ENCODE measurements at regions not wholly inside any gene's neighbourhood (a gene's known extent, or its start where the extent isn't known, plus 50 kb on each side); places are given as distances from the start of the nearest gene placed in this dataset.
"Not testable (repeated sequence)": the region's sequence is repeated elsewhere in the genome, so short reads cannot be mapped to it uniquely, and the experiment has no call there.

DNA sequence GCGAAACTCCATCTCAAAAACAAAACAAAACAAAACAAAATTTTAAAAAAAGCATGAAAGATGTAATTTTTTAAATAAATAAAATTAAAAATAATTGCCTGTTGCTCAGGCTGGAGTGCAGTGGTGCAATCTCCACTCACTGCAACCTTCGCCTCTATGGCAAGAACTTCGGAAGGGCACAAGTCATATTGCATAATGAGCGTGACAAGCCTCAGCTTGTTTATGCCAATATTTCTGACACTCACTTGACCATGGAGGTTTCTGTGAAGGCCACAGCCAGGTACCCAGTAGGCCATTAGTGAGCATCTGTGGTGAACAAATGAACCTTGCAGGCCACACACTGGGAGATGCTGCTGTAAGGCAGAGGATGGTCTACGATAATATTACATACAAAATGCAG is 106.1 kb upstream of the KMT2C start:
- Histone ChIP-seq H3K4me3 (no peak overlapping the region), H3K4me1 (no peaks in the 10 kb centered on the region), H3K27ac (replicated peaks) (no peak overlapping the region), H3K36me3 (no peaks in the 10 kb centered on the region), H3K9me3 (replicated peaks) (no peaks in the 10 kb centered on the region), H3K27me3 (ENCODE audit: low read depth) (peaks cover 4% of the 10 kb centered on the region)
- DNase-seq = no peak
- intact Hi-C loops (cut with micrococcal nuclease) = no loop called here
- TF ChIP-seq, protein P1, sequence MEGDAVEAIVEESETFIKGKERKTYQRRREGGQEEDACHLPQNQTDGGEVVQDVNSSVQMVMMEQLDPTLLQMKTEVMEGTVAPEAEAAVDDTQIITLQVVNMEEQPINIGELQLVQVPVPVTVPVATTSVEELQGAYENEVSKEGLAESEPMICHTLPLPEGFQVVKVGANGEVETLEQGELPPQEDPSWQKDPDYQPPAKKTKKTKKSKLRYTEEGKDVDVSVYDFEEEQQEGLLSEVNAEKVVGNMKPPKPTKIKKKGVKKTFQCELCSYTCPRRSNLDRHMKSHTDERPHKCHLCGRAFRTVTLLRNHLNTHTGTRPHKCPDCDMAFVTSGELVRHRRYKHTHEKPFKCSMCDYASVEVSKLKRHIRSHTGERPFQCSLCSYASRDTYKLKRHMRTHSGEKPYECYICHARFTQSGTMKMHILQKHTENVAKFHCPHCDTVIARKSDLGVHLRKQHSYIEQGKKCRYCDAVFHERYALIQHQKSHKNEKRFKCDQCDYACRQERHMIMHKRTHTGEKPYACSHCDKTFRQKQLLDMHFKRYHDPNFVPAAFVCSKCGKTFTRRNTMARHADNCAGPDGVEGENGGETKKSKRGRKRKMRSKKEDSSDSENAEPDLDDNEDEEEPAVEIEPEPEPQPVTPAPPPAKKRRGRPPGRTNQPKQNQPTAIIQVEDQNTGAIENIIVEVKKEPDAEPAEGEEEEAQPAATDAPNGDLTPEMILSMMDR (IDR thresholded peaks at IDR 0.05; ENCODE audit: borderline replicate concordance) = no peak

DNA sequence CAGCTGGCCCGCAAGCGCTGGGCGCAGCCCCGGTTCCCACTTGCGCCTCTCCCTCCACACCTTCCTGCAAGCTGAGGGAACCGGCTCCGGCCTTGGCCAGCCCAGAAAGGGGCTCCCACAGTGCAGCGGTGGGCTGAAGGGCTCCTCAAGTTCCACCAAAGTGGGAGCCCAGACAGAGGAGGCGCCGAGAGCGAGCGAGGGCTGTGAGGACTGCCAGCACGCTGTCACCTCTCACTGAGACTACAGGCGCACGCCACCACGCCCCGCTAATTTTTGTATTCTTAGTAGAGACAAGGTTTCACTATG is 103.3 kb upstream of the KMT2C start:
- DNase-seq = not testable (repeated sequence)

DNA sequence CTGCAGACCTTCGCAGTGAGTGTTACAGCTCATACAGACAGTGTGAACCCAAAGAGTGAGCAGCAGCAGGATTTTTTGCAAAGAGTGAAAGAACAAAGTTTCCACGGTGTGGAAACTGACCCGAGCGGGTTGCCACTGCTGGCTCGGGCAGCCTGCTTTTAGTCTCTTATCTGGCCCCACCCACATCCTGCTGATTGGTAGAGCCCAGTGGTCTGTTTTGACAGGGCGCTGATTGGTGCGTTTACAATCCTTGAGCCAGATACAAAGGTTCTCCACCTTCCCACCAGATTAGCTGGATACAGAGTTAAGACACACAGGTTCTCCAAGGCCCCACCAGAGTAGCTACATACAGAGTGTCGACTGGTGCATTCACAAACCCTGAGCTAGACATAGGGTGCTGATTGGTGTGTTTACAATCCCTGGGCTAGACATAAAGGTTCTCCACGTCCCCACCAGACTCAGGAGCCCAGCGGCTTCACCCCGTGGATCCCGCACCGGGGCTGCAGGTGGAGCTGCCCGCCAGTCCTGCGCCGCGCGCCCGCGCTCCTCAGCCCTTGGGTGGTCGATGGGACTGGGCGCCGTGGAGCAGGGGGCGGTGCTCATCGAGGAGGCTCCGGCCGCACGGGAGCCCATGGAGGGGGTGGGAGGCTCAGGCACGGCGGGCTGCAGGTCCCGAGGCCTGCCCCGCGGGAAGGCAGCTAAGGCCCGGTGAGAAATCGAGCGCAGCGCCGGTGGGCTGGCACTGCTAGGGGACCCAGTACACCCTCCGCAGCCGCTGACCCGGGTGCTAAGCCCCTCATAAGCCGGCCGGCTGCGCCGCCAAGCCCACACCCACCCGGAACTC is 102.8 kb upstream of the KMT2C start:
- H3K27me3 ChIP-seq (ENCODE audit: low read depth); H3K4me3 ChIP-seq; H3K36me3 ChIP-seq; H3K4me1 ChIP-seq; DNase-seq; H3K27ac ChIP-seq (replicated peaks); intact Hi-C loops (cut with micrococcal nuclease): not testable (repeated sequence)
- peaks cover 14% of the 10 kb centered on the region for H3K9me3 ChIP-seq (replicated peaks)

More for the DNA sequence above, 103.3 kb upstream of the KMT2C start:
- intact Hi-C loops (cut with micrococcal nuclease); H3K9me3 ChIP-seq (replicated peaks); H3K36me3 ChIP-seq; H3K27me3 ChIP-seq (ENCODE audit: low read depth); H3K27ac ChIP-seq (replicated peaks); H3K4me3 ChIP-seq; H3K4me1 ChIP-seq: not testable (repeated sequence)

DNA sequence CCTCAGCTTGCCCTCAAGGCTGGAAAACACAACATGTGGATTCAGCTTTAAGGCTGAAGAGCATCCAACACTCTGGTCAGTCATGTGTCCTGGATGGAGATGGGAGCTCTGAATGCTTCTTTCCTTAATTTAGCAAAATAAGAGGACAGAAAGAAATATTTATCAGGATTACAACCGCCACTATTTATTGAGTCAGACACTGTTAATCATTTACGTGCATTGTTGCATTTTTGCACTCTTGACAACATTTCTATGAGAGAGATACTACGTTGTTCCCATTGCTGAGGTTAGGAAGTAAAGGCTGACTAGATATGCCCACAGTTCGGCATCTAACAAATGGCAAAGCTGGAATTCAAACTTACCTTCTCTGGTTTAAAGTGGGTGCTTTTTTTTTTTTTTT is 101.8 kb upstream of the KMT2C start:
- H3K27me3 ChIP-seq (ENCODE audit: low read depth) = no peaks in the 10 kb centered on the region
- no peak for DNase-seq
- H3K9me3 ChIP-seq (replicated peaks) = peaks cover 17% of the 10 kb centered on the region
- H3K36me3 ChIP-seq = no peaks in the 10 kb centered on the region
- intact Hi-C loops (cut with micrococcal nuclease) = no loop called here
- no peak overlapping the region for H3K27ac ChIP-seq (replicated peaks)
- TF ChIP-seq, protein P1 (IDR thresholded peaks at IDR 0.05; ENCODE audit: borderline replicate concordance) = no peak
- H3K4me1 ChIP-seq = no peaks in the 10 kb centered on the region
- H3K4me3 ChIP-seq = no peak overlapping the region

DNA sequence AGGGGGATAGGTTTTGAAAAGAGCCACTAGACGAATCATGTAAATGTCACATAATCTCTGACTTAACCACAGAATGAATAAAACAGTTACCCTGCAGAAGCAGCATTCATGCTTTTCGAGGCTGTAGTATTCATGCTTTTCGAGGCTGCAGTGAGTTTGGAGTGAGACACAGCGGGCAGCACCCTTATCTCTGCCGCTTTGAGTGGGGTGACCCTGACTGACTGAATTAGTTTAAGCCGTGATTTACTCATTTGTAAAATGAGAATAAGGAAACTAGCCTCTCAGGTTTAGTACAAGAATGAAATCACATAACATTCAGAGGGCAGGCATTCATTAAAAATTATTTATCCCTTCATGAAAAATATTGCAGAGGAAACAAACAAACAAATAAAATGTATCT is 92.8 kb upstream of the KMT2C start:
- H3K9me3 ChIP-seq (replicated peaks) = peaks cover 3% of the 10 kb centered on the region
- intact Hi-C loops (cut with micrococcal nuclease) = no loop called here
- H3K27me3 ChIP-seq (ENCODE audit: low read depth) = no peaks in the 10 kb centered on the region
- H3K4me1 ChIP-seq = no peaks in the 10 kb centered on the region
- H3K36me3 ChIP-seq = no peaks in the 10 kb centered on the region
- no peak overlapping the region for H3K4me3 ChIP-seq
- no peak overlapping the region for H3K27ac ChIP-seq (replicated peaks)
- DNase-seq = no peak
- TF ChIP-seq, protein P1 (IDR thresholded peaks at IDR 0.05; ENCODE audit: borderline replicate concordance) = no peak

DNA sequence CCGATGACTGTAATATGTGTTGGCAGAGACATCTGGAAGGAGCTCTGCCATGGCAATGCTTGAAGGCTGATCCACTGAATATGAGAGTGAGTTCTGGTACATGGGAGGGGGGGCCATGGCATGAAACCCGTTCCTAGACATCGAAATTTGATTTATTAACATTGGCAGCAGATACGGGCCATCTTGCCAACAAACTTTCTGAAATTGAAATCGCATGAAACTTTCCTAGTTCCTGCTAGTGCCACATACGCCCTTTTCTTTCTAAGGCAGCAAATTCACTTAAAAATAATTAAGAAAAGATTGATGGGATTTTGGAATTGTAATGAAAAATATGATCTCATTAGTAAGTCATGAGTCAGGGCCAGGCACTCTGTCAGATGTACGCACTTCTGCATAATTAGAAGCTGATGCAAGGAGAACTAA is 91.8 kb upstream of the KMT2C start:
- Histone ChIP-seq H3K4me1 (peaks cover 4% of the 10 kb centered on the region), H3K27me3 (ENCODE audit: low read depth) (no peaks in the 10 kb centered on the region), H3K27ac (replicated peaks) (no peak overlapping the region), H3K9me3 (replicated peaks) (no peaks in the 10 kb centered on the region), H3K4me3 (no peak overlapping the region), H3K36me3 (no peaks in the 10 kb centered on the region)
- intact Hi-C loops (cut with micrococcal nuclease) = no loop called here
- DNase-seq = no peak
- TF ChIP-seq, protein P1 (IDR thresholded peaks at IDR 0.05; ENCODE audit: borderline replicate concordance) = no peak

Data from left ventricle myocardium inferior (tissue), 1 donor.